GM19463 (cell line): ENCODE measurements at regions not wholly inside any gene's neighbourhood (a gene's known extent, or its start where the extent isn't known, plus 50 kb on each side); places are given as distances from the start of the nearest gene placed in this dataset.

Experiments
- ATAC-seq: cut with Tn5 transposase; IDR thresholded peaks from one replicate; pipeline ENCODE4 v1.9.1; 2021; ENCODE audit warnings: mild to moderate bottlenecking, moderate library complexity; ENCODE audit not compliant: unreplicated experiment

GRCh38 chr20:7673841-7674240 lies 266.4 kb downstream of the HAO1 start:
- no peak for ATAC-seq

- ATAC-seq: no peak
These were observed 257.3 kb downstream of the HAO1 start for GRCh38 chr20:7682916-7683315.

DNA sequence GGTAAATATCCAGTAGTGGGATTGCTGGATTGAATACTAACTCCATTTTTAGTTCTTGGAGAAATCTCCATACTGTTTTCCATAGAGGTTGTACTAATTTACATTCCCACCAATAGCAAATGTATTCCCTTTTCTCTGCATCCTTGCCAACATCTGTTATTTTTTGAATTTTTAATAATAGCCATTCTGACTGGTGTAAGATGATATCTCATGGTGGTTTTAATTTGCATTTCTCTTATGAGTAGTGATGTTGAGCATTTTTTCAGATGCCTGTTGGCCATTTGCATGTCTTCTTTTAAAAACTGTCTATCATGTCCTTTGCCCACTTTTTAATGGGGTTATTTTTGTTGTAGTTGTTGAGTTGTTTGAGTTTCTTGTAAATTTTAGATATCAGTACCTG lies 253.2 kb downstream of the HAO1 start:
- no peak for ATAC-seq

DNA sequence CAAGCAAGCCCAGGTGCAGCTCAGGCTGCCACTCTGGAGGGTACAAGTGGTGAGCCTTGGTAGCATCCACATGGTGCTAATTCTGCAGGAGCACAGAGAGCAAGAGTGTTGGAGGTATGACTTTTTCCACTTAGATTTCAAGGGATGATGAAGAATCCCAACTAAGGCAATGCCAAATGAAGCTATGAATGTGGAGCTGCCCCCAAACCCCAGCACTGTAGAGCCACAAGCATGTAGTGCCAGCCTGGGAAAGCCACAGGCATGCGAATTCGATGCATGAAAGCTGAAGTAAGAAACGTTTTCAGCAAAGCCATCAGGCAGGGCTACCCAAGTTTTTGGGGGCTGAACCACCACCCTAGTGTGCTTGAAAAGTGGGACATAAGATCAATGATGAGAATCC lies 251.1 kb downstream of the HAO1 start:
- no peak for ATAC-seq

GRCh38 chr20:7691647-7692269 lies 248.5 kb downstream of the HAO1 start:
- no peak for ATAC-seq

- ATAC-seq: no peak
These were observed 247.8 kb downstream of the HAO1 start for GRCh38 chr20:7692478-7692877.

GRCh38 chr20:7693761-7694160 lies 246.5 kb downstream of the HAO1 start:
- ATAC-seq: no peak

GRCh38 chr20:7695051-7695495 lies 245.2 kb downstream of the HAO1 start:
- ATAC-seq: no peak

DNA sequence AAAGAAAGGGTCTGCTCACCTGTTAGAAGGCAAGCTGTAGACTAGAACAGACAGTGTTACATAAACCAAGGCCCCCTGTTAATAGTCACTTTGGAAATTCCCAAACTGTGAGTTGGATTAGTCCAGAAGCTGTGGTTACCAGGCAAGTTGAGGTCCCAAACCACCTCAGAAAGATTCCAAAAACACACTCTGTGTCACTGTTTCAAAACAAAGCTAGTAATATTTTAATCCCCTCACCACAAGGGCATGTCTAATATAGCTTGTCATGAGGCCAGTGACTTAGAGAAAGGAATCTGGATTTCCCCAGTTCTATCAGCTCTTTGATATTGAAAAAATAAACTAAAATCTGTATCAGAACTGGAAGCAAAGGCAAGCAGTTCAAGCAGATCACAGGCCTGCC lies 244.6 kb downstream of the HAO1 start:
- no peak for ATAC-seq

DNA sequence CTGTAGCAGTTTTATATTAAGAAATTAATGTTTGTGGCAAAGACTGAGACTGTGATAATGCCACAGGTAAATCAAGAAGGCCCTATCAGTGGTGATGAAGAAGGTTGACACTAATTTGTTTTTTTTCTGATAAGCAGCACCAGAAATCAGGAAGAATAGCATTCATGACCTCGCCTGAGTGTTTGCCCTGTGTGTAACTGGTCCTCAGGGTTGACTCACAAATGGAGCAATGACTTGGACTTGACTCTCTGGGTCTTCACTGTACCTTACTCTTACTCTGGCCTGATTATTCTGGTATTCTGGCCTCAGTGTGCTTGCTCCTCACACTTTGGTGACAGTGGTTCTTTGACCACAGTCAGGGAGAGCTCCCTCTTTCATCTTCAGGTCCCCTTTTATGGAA lies 243.9 kb downstream of the HAO1 start:
- ATAC-seq: no peak

DNA sequence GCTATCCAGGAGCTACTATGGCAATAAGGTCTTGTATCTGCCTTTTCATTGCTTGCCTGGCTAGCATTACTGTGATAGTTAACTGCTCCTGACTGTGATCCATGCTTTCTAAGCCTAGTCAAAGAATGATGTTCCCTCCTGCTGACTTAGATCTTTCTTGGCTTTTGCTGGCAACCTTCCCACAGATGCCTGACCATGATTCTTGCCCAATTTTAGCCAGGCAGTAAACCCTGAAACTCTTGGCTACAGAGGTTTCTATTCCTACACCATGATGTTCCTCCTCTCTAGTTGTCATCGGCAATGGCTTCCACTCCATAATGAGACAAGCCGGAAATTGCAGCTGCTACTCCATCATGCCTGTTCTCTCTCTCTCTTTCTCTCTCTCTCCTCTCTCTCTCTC lies 238.1 kb downstream of the HAO1 start:
- no peak for ATAC-seq

DNA sequence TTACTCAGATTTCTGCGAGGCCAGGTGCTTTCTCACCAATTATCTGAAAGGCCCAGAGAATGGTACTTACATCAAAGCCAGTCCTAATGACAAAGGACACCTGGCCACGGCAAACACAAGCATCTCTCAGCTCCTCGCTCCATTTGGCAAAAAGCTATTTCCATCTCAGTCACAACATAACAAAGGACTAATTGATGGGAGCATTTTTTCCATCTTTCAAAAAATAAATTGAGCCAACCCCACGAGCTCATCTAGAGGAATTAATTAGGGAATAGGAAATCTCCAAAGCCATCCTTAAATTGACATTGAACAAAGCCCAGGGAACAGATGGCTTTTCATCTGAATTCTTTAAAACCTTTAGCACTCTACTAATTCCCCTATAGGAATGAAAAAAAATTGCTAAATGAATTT lies 236.7 kb downstream of the HAO1 start:
- ATAC-seq: no peak

DNA sequence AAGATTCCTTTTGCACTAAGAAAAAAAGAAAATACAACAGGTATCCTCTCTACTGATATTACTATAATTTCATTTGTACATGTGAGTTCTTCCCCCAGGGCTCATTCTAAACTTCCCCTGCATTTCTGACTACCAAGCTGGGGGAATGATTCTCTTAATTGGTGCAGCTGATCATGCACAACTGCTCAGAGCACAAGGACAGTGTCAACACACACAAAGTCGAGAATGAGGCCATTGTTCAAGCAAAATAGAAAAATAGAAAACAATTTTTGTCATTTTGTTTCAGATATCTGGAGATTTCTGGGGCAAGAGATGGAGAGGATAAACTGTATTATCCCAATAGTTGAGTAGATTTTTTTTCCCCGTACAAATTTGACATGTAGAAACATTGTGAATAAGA lies 236.3 kb downstream of the HAO1 start:
- ATAC-seq: no peak

DNA sequence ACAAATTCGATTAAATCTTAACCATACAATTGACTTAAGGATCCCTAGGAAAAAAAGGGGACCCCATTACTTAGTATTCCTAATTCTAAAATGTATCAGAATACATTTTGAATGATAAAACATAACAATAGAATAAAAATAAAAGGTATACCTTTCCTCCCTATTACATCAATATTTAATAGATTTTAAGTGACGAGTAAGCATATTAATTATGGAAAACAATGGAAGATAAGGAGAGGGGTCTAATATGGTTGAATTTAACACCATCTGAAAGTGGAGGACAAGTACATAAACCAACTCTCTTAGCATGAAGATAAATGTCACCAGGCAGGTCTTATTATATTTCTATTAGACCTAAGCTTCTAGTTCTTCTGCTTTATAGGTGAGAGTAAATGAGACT lies 232.1 kb downstream of the HAO1 start:
- no peak for ATAC-seq

DNA sequence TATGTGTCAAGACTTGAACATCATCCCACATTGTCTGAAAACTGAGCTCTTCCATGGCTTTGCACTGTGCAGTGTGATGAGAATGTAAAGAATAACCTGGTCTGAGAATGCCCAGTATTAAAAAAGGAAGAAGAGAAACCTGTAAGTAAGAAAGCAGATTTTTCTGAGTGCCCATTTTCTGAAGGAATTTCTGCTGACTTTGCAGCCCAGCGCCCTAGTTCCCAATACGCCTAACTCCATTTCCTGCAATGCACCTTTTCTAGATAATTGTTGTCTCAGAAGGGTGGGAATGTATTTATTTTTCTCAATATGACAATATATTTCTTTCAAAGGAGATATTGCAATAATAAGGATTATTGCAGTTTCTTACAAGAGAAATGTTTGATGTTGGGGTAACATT lies 231.5 kb downstream of the HAO1 start:
- ATAC-seq: no peak

DNA sequence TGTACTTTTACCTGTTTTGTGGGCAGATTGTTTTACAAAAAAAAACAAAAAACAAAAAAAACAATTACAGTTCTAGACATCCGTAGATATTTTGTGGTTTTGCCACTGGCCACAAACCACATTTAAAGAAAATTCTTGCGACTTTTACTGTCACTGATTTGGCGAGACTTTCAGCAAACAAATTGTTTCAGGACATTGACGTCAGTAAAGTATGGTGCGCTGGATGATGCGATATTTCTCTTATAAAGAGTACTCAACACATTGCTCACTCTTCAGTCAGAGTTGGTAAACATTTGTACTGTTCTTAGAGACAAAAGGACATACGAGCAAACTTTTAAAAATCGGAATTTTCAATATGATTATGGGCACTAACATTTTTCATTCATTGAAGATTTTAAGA lies 229.8 kb downstream of the HAO1 start:
- no peak for ATAC-seq

DNA sequence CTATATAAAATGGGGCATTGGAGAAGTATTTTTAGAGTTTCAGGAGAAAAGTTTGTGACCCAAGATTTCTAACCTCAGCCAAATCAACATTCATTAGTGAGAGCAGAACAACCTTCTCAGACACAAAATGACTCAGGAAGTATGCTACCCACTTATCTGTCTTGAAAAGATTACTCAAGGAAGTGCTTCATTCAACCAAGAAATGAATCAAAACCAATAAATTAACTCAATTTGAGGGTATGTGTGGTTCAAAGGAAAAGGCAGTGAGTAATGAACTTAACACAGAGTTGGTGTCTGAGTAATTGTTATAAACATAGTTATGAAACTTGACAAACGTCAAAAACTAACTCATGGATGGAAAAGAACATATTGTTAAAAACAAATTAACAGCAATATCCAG lies 227.6 kb downstream of the HAO1 start:
- no peak for ATAC-seq

DNA sequence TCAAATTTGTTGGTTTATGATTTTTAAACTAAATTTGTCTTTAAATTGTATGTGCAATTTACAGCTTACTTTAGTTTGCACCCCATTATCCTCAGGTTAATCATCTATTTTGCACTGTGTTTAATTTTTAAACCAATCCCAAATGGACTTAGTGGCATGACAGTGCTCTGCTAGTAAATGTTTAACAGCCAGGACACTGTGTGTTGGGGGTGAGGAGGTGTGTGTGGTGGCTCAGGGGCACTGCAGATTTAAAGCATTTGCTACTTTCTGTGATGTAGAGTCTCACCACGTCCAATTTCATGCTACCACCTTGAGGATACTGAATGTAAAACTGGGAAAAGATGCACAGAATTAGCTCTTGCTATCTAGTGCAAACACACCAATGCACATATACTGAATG lies 225.7 kb downstream of the HAO1 start:
- ATAC-seq: no peak

DNA sequence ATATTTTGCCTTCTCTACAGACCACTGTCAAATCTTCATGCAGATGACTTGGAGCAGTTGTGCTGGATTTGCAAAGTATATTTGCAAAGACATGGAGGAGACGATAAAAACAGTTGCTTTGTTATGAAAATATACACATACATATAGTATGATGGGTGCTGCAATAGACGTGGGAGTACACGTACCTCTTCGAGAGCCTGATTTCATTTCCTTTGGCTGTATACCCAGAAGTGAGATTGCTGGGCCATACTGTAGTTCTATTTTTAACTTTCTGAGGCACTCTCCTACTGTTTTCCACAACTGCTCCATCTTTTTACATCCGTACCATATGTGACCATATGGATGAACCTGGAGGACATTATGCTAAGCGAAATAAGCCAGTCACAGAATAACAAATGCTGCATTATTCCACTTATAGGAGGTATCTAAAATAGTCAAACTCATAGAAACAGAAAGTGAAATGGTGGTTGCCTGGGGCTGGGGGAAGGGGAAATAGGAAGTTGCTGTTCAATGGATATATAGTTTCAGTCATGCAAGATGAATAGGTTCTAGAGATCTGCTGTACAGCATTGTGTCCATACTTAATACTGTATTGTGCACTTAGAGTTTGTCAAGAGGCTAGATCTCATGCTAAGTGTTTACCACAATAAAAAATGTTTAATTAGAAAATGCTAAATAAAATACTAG lies 223.8 kb downstream of the HAO1 start:
- no peak for ATAC-seq

DNA sequence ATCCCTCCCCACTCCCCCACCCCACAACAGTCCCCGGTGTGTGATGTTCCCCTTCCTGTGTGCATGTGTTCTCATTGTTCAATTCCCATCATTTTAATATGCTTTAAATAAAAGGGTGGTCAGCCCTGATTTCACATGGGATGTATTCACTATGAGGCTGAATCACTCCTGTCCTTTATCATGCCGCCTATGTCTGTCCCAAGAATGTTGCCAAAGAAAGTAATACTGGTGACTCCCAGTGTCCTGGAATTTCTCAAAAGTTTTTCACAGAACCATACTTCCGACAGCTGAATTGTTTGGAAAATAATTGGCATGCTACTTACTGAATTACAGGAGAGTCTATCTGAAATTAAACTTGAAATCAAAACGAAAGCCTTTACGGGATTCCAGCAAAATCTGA lies 217.7 kb downstream of the HAO1 start:
- ATAC-seq: no peak

DNA sequence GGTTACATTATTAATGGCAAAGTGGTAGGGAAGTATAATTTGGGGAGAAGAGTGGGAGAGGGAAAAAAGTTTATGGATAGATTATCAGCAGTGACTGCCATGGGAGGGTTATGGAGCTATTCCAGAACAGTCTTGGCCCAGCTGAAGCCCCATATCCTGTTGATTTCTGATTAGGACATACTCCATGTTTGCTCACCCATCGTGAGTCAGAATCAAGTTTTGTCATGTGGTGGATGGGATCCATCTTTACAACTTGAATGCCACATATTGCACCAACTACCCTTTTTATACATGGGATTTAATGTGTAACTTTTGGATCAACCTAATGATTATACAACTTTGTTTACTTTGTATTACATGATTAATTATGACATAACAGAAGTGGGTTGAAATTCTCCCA lies 217.0 kb downstream of the HAO1 start:
- ATAC-seq: no peak

- ATAC-seq: no peak
These were observed 211.9 kb downstream of the HAO1 start for GRCh38 chr20:7728338-7728737.

DNA sequence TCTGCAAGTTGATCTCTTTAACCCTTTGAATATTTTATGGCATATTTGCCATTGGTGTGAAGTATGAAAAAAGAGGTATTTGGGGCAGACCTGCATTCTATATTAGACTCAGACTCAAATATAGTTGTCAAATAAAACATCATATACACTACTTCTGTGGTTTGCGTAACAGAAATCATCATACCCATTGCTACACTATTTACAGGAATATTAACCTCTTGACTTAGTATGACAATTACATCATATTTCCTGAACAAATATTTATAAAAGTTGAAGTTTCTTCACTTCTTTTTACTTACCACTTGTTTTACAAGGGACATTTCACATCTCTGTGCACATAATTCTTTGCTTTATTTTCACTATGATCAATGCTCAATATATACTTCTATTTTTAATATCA lies 206.0 kb downstream of the HAO1 start:
- no peak for ATAC-seq
